ENCODE measurements at regions not wholly inside any gene's neighbourhood (a gene's known extent, or its start where the extent isn't known, plus 50 kb on each side); places are given as distances from the start of the nearest gene placed in this dataset.

DNA sequence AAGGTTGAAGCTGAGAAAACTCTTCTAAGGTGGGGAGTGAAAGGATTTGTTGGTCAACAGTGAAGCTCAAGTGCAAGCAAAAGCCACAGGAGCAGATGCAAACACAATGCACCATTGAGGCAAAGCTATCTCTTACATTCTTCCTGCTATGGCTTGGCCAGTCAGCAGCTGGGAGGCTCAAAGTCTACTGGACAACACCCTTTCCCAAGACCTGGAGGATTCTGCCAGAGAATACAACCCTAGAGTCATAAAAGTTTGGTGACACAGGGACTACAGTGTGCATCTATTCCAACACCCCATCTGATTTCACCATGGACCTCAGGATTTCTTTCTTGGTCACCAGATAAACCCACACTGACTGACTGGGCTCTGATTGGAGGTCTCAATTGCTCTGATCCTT lies 342.0 kb downstream of the HRH4 start:
- DNase-seq = no peak
- intact Hi-C loops (cut with micrococcal nuclease) = no loop called here
- no peak for ATAC-seq

DNA sequence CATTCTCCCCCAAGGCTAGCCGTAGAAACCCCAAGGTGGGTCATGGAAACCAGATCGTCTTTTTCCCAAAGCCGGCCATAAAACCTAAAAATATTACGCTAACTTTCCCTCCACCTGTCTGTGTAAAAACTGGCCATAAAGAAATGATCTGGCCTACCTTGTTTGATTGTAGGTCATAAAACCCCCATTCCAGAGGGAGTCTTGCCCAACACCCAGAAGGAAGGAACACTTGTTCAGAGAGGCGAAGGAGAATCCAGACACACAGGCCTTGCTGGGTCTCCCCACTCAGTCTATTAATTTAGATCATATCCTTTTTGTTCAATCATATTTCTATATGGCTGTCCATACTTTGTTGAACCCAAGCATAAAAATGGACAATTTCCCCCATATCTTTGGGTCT lies 344.7 kb downstream of the HRH4 start:
- intact Hi-C loops (cut with micrococcal nuclease) = no loop called here
- no peak for DNase-seq
- no peak for ATAC-seq

DNA sequence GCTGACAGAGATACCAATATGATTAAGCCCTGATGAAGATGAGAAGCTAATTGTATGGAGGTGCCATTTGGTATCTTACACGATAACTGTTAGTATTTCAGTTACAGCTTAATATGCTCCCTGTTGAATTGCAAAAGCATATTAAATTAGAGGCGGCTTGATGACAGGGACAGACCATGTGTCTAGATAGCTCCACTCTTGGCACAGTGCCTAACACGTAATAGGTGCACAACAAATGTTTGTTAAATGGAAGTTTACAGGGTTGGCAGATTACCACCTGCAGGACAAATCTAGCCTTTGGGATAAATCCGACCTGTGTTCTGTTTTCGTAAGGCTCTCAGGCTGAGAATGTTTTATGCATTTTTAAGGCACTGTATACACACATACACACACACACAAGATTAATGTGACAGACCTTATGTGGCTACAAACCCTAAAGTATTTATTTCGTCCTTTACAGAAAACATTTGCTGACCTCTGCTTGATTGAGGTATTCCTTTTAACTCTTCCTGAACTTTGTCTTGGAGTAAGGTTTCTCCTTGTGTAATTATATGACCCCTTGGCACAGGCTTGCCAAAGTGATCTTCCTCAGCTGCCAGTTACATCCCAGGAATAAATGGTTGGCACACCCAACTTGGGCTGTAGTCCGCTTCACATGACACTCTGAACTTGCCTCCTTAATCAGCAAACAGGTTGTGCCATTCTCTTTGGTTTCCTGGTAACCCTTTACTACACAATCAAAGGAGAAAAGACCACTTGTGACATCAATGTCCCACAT lies 348.9 kb downstream of the HRH4 start:
- intact Hi-C loops (cut with micrococcal nuclease) = no loop called here
- no peak for ATAC-seq
- DNase-seq = no peak

DNA sequence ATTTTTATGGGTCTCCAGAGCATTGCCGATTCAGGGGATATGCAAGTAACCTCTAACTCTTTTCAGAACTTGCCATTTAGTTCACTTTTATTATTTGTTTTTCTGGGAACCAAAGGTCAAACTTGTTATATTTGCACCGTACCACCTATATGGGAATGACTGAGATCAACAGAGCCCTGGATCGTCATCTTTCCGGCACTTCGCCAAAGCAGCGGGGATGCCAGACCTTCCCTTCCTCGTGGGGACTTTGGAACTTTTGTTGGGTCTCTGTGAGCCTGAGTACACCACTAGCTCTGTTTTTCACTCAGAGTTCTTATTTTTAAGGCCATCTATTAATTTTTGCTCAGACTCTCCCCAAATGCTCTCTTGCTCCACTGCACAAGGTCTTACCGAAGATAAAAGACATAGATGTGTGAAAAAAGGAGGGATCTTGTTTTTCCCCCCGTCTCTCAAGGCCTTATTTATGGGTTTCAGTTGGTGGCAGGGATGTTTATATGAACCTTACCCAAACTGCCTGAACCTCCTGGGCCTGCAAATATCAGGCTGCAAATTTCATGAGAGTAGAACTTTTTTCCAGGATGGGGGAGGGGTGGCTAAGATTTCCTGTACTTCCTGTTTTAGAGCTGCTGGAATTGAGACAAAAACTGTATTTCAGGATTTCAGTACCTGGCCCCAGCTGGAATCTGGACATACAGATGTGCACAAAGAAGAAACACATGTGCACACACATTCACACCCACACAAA lies 350.3 kb downstream of the HRH4 start:
- DNase-seq (no peak), ATAC-seq (no peak)
- intact Hi-C loops (cut with micrococcal nuclease) = no loop called here

DNA sequence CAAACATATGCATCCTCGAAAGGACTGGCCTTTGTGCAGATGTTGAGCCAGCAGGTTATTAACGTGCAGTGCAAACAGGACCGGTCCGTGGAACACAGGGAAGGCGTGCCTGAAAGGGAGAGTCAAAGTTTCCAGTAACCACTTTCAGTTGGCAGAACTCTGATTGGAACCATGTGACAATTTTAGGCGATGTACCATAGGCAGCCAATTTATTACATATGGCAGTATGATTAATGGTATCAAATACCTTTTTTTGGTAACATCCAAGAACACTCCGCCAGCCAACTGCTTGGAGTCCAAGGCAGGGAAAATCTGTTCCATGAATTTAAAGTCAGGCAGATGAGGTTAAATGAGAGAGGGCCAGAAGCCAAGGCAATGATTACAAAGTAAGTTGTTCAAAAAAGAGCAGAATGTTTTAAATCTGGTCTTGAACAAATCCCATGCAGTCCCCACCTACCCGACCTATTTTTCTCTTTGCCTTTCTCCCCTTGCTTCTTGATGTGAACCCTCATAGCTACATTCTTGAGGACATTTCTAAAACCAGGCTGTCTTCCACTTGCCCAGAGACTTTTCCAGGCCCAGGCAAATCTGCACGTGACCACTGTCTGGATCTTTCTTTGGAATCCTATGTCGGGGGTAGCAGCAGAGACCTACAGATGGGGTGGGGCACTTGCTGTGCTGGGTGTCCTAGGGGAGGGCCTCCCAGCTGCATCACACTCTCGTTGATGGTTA lies 351.7 kb downstream of the HRH4 start:
- DNase-seq = no peak
- intact Hi-C loops (cut with micrococcal nuclease) = no loop called here
- ATAC-seq = no peak

DNA sequence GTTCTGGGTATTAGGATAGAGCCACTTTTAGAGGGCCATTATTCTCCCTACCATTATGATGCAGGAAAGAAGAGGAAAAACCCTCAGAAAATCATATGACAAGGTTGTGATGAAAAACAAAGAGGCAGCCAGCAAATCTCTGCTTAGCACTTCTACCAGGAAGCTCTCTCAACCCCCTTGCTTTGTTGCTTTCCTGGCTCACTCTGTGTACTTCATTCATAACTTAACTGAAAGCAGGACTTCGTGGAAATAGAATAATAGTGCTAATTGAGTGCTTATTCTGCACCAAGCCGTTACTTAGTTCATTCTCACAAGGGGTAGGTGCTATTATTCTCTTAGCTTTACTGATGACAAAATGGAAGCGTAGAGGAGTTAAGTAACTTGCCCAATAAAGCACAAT lies 354.1 kb downstream of the HRH4 start:
- ATAC-seq (no peak), DNase-seq (no peak)
- intact Hi-C loops (cut with micrococcal nuclease) = no loop called here

DNA sequence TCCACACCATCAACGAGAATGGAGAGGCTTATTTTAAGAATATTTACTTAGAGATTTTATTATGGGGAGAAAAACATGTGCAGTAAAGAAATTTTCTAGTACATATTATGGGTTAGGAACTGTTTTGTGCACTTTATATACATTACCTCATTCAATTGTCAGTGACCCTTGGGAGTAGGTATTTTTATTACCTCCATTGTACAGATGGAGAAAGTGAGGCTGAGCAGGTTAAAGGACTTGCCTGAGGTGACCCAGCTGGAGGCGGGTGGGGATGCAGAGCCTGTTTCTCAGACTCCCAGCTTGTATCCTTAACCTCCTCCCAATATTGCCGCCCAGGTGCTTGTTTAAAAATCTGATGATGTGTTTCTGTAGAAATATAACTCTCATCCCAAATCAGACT lies 356.7 kb downstream of the HRH4 start:
- no peak for ATAC-seq
- intact Hi-C loops (cut with micrococcal nuclease) = no loop called here
- DNase-seq = no peak

DNA sequence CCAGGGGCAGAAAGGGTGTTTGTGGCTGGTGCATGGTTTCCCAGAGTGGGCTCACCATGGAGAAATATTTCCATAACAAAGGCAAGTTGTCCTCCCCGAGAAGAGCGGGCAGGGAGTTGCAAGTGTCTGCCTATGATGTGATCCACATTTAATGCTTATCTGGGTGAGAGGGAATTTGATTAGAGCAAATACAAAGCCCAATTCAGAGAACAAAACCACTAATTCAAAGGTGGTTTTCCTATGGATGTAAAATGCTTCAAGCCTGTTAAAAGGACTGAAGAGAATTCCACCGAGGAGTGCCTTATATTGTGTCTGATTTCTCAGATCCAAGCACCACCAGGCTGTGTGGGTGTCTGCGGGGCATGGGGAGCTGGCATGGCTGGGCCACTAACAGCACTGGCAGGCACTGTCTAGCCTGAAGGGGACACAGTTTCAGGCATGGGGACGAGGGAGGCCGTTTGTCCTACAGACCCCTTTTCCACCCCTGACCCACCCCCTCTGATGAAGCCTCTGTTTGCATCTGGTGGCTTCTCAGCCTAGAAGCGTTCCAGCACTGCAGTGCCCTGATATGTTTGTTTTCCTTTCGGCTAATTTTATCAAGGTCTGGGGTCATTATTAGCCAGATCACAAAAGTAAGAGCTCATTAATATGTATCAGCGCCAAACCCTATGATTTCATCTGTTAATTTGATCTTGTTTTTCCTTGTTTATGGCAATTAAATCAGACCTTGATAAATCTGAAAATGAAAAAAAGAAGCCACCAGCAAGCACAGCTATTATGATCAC lies 357.3 kb downstream of the HRH4 start:
- intact Hi-C loops (cut with micrococcal nuclease) = no loop called here
- ATAC-seq (no peak), DNase-seq (no peak)

DNA sequence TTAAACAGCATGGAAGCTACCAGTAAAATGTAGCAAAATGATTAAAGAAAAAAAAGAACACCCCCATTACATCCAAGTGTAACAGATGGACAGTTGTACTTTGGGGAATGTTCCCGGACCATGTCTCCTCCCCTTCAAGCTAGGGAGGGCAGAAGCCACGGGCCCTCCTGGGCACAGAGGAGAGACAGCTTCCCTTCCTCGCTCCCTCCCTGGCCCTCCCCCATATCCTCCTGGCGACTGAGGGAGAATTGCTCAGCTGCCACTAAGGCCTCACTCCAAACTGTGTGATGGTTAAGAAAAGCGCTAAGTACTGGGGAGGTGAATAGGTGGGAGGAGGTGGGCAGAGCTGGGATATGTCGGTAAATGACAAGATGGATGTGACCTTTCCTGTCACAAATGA lies 358.0 kb downstream of the HRH4 start:
- DNase-seq = no peak
- no peak for ATAC-seq
- intact Hi-C loops (cut with micrococcal nuclease) = no loop called here

DNA sequence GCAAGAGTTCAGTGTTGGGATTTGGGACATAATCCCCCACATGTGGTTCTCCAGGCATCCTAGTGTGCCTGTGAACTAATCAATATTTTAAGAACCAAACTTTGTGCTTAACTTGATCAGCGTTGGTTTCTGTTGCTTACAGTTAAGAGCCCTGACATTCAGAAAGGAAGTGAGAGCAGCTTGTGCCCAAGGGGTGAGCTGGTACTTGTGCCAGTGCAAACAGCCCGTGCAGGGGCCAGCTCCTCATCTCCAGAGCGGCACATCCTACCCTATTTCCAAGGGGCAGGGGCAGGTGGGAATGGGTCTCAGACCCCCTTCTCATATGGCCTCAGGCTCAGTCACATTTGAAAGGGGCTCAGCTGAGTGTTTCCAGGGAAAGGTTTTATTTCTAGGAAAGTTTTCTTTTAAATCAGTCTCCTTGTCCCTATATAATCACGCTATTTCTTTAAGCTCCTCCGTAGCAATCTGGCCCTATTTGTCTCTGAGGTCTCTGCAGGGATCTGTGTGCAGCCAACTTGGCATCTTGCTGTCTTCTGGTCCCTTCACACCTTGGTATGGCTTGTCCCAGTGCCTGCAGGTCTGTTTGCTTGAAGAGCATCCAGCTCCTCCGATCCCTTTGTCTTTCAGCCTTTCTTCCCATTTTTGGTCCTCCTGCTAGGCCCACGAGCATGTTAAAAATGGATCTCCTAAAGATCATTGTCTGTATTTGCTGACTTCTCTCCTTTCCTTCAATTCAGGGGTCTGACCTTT lies 358.9 kb downstream of the HRH4 start:
- ATAC-seq = no peak
- no peak for DNase-seq
- intact Hi-C loops (cut with micrococcal nuclease) = no loop called here

DNA sequence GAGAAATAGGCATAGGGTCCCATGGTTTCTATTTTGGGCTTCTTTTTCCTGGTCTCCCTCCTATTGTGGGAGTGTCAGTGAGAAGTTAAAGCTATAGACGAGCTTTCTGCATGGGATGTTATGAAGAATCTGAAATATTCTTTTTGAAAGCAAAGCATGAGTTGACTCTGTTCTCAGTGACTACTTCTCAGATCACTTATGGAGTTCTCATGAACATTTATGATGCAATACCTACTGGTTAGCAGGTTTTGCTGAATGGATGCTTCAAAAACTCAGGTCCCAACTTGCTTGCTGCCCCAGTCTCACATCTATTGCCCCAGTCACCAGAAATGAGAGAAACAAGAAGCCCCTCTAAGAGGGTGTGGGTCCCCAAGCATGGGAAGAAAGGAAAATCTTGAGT lies 365.0 kb downstream of the HRH4 start:
- ATAC-seq (no peak), DNase-seq (no peak)
- intact Hi-C loops (cut with micrococcal nuclease) = no loop called here

DNA sequence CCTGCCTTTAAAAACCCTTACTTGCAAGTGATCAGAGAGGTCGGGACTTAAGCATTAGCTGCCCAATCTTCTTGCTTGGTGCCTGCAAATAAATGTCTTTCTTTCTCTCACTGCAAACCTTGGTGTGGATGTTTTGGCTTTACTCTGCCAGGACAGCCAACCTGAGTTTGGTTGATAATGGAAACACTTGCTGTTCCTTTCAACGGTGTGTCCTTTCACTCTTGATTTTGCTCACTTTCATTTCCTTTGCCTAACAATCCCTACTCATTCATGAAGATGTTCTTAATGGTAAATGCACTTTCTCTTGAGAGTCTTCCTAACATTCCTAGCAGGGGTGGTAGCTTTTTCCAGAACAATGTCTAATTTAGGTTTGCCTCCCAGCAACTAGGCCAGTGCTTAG lies 366.2 kb downstream of the HRH4 start:
- intact Hi-C loops (cut with micrococcal nuclease) = no loop called here

DNA sequence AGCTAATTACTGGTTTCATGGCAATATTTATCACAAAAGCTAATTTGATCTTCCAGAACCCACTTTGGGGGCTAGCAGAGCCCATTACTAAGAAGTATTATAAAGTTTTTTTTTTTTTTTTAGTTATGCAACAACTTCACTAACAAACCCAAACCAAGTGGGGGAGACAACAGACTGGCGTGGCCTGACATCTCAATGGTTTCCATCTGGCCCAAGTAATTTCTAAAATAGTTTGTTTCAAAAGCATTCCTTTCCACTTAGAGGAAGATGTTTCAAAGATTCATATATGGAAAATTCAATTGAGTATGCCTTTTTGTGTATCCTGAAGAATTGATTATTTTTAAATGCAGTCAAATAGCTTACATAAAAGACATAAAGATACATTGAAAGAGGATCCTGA lies 367.1 kb downstream of the HRH4 start:
- no peak for ATAC-seq
- intact Hi-C loops (cut with micrococcal nuclease) = no loop called here
- DNase-seq = no peak

More for the DNA sequence above, 366.2 kb downstream of the HRH4 start:
- no peak for ATAC-seq
- no peak for DNase-seq

DNA sequence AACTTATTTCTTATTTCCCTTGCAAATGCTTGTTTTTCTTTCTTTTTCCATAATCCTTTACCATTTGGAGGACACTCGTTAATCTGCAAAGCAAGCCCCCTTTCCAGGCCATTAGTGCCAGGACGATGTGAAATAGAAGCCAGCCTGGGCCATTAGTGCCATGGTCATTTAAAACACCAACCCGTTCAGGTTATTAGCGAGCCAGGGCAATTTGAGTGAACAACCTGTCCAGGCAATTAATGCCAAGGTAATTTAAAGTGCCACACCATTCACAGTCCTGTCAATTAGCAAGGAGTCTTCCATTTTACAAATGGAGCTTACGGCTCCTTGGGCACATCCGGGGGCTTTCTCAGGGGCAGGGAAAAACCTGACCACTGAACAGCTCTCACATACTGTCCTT lies 370.6 kb downstream of the HRH4 start:
- ATAC-seq (no peak), DNase-seq (no peak)
- intact Hi-C loops (cut with micrococcal nuclease) = no loop called here

DNA sequence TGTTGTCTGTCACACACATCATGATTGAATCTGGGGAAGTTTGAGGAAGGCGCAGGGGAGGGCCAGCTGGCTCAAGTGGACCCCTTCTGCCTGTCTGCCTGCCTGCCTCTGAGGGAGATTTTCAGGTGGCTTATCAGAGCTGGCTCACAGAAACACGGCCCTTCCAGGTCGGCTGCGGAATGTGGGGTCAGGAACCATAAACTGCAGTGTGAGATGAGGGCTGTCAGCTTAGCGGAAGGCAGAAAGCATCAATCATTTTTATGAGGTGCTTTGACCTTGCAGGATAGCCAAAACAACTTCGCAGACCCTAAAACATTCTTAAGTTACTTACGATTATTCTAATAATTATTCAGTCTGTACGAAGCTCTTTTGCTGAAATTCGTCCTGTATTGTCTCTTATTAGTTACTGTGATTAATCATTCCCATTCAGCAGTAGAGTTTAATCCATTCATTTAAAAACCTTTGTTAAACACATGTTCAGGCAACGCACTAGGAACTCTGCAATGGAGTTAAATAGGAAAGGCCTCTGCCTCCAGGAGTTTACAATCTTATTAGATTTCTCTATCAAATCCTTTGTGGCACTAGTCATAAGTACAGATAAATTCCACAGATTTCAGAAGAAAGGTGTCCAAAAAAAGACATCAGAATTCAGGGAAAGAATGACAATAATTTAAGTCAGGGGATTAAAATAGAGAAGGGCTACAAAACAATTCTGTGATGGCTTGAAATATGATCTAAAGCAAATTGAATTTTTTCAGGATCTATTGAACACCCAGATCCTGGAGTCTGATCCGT lies 371.6 kb downstream of the HRH4 start:
- ATAC-seq (no peak), DNase-seq (no peak)
- intact Hi-C loops (cut with micrococcal nuclease) = no loop called here

DNA sequence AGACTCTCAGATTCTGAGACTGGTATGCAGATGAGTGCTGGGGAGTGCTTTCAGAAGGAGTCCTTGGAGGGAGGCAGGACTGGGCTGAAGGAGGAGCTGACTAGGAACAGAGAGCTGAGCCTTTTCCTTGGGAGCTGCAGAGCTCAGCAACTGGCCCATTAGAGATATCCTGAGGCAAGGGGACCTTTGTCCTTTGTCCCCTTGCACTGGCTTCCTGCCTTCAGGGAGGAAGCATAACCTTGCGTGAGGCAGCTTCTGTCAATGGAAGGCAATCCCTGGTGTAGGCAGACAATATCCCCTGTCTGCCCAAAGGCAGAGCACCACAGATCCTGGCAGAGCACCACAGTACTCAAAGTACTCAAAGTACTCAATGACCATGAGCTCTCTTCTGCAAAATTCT lies 375.3 kb downstream of the HRH4 start:
- no peak for ATAC-seq
- intact Hi-C loops (cut with micrococcal nuclease) = no loop called here
- no peak for DNase-seq

DNA sequence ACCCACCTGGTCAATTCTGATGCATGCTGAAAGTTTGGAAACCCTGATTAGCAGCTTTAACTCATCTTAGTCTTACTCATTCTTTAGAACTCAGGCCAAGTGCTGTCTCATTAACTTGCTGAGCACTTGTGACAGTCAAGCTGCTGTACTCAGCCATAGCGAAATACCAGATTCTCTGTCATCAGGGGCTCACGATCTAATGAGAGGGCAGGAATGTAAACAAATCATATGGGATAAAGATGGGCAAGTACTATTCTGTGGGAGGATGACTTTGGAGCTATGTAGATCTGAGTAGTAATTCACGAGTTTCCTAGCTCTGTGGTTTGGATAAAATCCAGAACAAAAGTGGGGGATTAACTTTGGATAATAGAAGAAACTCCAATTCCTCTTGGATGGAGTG lies 376.6 kb downstream of the HRH4 start:
- no peak for DNase-seq
- intact Hi-C loops (cut with micrococcal nuclease) = no loop called here
- no peak for ATAC-seq

DNA sequence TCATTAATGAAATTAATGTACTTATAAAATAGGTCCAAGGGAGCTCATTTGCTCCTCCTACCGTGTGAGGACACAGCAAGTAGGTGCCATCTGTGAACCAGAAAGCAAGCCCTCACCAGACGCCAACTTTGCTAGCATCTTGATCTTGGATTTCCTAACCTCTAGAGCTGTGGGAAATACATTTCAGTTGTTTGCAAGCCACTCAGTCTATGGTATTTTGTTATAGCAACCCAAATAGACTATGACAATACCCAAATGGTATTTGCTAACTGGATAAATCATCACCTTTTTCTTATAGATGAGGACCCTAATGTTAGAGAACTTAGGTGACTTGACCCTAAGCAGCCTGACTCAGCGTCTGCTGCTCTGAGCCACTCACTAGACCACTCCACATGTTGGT lies 379.6 kb downstream of the HRH4 start:
- DNase-seq = no peak
- no peak for ATAC-seq
- intact Hi-C loops (cut with micrococcal nuclease) = no loop called here

All from left ventricle myocardium superior (tissue), 1 donor.